ENCODE measurements at regions not wholly inside any gene's neighbourhood (a gene's known extent, or its start where the extent isn't known, plus 50 kb on each side); places are given as distances from the start of the nearest gene placed in this dataset.

- no peak for DNase-seq (ENCODE audit: low spot score in 2 of 2)
- Histone ChIP-seq H3K27me3 (no peaks in the 10 kb centered on the region), H3K27ac (no peak overlapping the region), H3K36me3 (no peaks in the 10 kb centered on the region), H3K4me1 (no peaks in the 10 kb centered on the region), H3K9me3 (no peaks in the 10 kb centered on the region), H3K4me3 (no peak overlapping the region)
- TF ChIP-seq, protein P1, sequence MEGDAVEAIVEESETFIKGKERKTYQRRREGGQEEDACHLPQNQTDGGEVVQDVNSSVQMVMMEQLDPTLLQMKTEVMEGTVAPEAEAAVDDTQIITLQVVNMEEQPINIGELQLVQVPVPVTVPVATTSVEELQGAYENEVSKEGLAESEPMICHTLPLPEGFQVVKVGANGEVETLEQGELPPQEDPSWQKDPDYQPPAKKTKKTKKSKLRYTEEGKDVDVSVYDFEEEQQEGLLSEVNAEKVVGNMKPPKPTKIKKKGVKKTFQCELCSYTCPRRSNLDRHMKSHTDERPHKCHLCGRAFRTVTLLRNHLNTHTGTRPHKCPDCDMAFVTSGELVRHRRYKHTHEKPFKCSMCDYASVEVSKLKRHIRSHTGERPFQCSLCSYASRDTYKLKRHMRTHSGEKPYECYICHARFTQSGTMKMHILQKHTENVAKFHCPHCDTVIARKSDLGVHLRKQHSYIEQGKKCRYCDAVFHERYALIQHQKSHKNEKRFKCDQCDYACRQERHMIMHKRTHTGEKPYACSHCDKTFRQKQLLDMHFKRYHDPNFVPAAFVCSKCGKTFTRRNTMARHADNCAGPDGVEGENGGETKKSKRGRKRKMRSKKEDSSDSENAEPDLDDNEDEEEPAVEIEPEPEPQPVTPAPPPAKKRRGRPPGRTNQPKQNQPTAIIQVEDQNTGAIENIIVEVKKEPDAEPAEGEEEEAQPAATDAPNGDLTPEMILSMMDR (IDR thresholded peaks at IDR 0.05): no peak
- intact Hi-C loops (cut with DNase I): loop anchor here (2.0 to 5.0 kb wide), 2 partner anchors 1191 to 1334 kb away; no protein-coding TSS in a partner anchor
Observed at GRCh38 chr21:15592957-15593356, 136.8 kb upstream of the USP25 start.

DNA sequence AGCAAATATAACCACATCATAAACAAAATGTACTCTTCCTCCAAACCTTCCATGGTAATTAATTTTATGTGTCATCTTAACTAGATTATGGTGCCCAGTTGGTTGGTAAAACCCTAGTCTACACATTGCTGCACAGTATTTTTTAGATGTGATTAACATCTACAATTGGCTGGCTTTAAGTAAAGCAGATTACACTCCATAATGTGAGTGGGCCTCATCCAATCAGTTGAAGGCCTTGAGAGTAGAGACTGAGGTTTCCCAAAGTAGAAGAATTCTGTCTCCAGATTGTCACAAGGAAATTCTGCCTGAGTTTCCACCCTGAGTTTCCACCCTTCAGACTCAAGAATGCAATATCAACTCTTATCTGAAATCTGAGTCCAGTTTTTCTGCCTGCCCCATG lies 128.4 kb upstream of the USP25 start:
- Histone ChIP-seq H3K27ac (no peak overlapping the region), H3K4me1 (no peaks in the 10 kb centered on the region), H3K27me3 (no peaks in the 10 kb centered on the region), H3K4me3 (no peak overlapping the region), H3K9me3 (no peaks in the 10 kb centered on the region), H3K36me3 (no peaks in the 10 kb centered on the region)
- intact Hi-C loops (cut with DNase I): no loop called here
- TF ChIP-seq, protein P1 (IDR thresholded peaks at IDR 0.05): no peak
- no peak for DNase-seq (ENCODE audit: low spot score in 2 of 2)

DNA sequence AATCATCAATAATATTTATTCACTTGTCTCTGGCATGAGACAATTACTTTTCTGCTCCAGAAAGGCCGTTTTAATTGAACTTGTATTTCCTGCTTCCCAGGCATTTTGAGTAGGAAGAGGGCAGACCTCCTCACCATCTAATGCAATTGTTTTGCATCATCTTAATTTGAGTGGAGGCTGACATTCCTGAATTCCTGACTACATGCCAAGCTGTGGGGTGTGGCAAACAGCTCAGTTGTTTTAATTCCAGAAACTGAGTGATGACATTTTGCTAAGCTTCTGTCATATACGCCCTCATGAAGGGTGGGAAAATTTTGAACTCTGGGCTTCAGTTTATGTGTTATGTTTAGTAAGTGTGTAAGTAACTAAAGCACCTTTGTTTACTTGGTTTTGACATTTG lies 125.4 kb upstream of the USP25 start:
- DNase-seq (ENCODE audit: low spot score in 2 of 2): no peak
- intact Hi-C loops (cut with DNase I): no loop called here
- Histone ChIP-seq H3K27me3 (no peaks in the 10 kb centered on the region), H3K36me3 (no peaks in the 10 kb centered on the region), H3K27ac (no peak overlapping the region), H3K4me3 (no peak overlapping the region), H3K4me1 (no peaks in the 10 kb centered on the region), H3K9me3 (no peaks in the 10 kb centered on the region)
- TF ChIP-seq, protein P1 (IDR thresholded peaks at IDR 0.05): no peak

DNA sequence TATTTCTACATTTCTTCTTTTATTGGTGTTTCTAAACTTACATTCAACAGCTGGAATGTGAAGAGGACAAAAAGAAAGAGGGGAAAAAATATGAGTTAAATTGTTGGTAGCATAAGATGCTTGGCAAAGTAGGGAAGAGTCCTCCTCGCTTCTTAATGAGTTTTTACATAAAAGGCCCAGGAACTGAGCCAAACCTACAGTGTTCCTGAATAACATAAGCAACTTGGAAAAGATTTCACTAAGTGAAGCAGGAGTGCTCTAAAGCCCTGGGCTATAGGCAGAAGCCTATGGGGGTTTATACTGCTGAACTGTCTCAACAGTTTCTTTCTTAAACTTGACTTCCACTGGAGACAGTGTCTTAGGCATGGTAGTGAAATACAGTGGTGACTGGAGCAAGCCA lies 115.0 kb upstream of the USP25 start:
- intact Hi-C loops (cut with DNase I): no loop called here
- no peak for DNase-seq (ENCODE audit: low spot score in 2 of 2)
- Histone ChIP-seq H3K9me3 (peaks cover 0 to 16% of the 10 kb centered on the region in 2 donors), H3K4me1 (no peaks in the 10 kb centered on the region), H3K27ac (no peak overlapping the region), H3K4me3 (no peak overlapping the region), H3K36me3 (no peaks in the 10 kb centered on the region), H3K27me3 (no peaks in the 10 kb centered on the region)
- TF ChIP-seq, protein P1 (IDR thresholded peaks at IDR 0.05): no peak

- intact Hi-C loops (cut with DNase I): no loop called here
- TF ChIP-seq, protein P1 (IDR thresholded peaks at IDR 0.05): no peak
- Histone ChIP-seq H3K9me3 (peaks cover 0 to 3% of the 10 kb centered on the region in 2 donors), H3K36me3 (no peaks in the 10 kb centered on the region), H3K4me1 (no peaks in the 10 kb centered on the region), H3K27ac (no peak overlapping the region), H3K4me3 (no peak overlapping the region), H3K27me3 (no peaks in the 10 kb centered on the region)
- DNase-seq (ENCODE audit: low spot score in 2 of 2): no peak
Observed at GRCh38 chr21:15616864-15617574, 112.8 kb upstream of the USP25 start.
